HL-60/S4 (cell line): ENCODE measurements at regions not wholly inside any gene's neighbourhood (a gene's known extent, or its start where the extent isn't known, plus 50 kb on each side); places are given as distances from the start of the nearest gene placed in this dataset.

Experiments used
- in situ Hi-C: fragments of 300-500 bp; cut with MboI; formaldehyde crosslinking; loops from 2 replicates; pipeline ENCODE4 v1.14.3; 2022; ENCODE audit warnings: low sequenced_read_pairs

DNA sequence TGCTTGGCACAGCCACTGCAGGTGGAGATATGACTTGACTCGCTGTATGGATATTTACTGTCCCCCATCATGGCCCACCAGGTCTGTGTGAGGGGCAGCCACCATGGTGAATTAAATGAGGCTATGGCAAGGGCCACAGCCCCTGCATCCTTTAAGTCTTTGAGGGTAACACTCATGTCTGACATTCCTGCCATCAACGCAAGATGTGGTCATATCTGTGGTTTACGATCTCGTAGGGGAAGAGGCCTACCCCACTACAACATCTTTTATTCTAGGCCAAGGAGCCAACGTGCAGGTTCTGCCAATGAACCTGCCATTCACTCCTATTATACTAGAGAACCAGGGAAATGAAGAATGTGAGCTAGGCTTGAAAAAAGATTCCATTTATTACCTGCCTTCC lies 381.6 kb upstream of the ID2 start:
- in situ Hi-C loops = loop anchor here (25.0 kb wide), 1 partner anchor 237 kb away; no protein-coding TSS in a partner anchor

DNA sequence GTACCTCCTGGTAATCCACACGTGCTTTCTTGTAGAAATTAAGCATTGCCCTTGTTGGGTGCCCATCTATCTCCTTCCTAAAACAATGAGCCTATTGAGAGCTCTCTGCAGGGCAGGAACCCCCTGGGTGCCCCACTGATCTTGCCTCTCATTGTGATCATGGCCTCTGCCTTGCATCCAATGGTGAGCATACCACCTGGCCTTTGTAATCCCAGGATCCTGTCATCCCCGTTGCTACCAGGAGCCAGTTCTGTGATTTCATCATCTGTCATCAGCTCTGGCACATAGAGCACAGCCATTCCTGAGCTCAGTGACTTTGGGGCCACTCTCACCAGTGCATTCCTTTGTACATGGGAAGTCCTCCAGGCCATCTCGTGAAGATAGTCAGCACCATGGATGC lies 381.0 kb upstream of the ID2 start:
- in situ Hi-C loops = loop anchor here (25.0 kb wide), 1 partner anchor 236 kb away; no protein-coding TSS in a partner anchor

DNA sequence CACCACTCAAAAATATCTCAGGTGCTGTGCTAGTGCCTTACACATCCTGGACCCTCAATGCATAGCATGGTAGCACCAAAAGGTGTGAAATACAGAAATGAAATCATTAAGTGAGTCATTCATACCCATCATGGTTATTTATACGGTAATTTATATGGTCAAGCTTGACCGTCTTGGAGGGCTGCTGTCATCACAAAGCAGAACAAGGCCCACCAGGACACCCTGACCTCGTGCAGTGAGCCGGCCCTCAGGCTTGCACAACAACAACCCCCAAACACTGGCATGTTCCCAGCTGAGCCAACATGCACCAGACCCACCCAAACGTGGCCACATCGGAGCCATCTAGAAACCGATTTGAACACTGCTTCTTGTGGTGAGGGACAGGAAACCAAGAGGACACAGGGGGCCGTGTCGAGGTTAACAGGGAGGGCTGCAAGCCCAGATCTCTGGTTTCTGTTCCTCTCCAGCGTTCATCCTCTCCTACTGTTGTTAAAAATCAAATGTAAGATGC lies 378.5 kb upstream of the ID2 start:
- in situ Hi-C loops = loop anchor here (25.0 kb wide), 1 partner anchor 234 kb away; no protein-coding TSS in a partner anchor

DNA sequence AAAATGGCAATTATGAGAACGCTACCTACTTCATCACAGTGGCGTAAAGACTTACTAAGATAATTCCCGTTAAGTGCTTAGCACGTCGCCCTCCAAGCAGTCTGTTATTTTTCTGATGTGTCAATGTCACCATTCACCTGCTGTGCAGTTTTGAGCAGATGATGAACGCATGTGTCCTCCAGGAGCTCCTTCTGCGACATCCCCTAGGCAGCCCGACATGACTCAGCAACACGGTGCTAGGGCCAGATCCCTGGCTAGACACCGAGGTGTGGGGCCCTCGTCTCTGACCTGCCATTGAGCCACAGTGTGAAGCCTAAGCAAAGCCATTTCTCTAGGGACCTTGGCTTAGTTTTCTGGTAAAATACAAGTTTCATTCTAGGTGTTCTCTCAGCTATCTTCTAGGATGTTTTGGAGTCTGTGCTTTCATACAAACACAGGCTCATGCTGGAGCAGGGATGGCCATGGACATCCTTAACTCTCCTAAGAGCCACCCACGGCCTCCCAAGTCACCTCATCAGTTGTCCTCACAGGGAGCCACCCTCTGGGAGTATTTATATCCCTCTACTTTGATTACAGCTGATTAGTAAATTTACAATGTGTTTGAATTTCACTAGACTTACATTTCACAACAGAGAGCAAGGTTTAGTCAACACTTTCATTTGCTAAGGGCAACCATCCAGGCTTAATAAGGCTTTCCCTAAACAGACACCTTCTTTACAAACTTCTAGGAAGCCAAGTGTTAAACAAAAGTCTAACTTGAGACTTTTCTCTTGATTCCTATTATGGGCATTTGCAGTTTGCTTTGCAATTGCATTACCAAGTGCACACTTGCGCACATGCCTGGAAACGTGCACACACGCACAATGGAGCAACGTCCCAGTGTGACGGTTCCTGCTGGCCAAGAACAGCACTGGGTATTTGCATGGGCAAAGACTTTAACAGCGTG lies 376.8 kb upstream of the ID2 start:
- in situ Hi-C loops = loop anchor here (25.0 kb wide), 1 partner anchor 232 kb away; no protein-coding TSS in a partner anchor

DNA sequence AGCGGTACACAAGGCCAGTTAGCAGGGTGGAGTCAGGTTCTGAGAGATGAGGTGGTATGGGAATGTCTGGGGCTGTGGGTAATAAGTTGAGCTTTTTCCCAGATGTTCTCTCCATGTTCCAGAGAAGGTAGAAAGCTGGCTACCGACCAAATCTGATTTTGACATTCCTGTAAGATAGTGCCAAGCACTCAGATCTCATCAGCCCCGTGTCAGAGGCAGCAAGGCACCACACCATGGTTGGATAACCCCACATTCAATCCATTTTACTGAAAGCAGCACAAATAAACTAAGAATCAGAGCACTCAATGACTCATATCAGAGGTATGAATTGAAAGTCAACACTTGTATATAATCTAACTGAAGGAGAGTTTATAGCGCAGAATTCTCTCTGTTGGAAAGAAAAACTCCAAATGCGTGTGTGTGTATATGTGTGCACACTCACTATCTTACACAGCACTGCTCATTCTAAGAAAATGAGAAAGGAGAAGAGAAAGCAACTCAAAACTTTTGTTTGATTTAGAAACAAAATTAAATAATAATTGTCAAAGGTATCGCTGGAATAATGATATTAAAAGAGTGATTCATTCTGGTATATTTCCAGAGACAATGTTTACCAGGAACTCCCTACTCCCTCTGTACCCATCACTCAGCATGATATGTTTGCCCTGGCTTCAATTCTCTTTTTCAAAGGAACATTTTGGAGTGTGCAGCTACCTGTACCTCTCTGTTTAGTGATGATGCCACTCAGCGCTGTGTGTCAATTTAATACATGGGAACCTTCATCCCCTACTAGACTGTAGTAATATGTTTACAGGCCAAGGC lies 375.1 kb upstream of the ID2 start:
- in situ Hi-C loops = loop anchor here (25.0 kb wide), 1 partner anchor 231 kb away; no protein-coding TSS in a partner anchor

DNA sequence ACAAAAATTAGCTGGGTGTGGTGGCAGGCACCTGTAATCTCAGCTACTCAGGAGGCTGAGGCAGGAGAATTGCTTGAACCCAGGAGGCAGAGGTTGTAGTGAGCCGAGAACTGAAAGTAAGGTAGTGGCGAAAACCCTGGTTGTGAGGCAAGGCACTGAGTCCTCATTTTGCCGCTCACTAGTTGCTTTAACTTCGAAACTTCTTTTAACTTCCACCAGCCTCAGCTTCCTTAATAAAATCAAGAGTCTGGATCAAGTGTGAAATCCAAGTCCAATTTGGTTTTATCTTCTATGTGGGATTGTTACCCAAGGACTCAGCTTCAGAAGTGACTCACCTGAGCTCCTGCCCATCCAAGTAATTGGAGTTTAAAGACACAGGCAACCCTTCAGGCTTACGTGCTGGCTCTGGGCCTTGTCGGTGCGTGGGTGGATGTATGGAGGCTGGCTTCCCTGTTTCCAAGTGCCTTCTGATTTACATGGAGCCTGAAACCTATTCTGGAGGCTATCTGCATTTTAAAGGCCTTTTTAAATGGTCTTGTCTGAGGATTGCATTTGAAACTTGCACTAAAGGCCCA lies 374.2 kb upstream of the ID2 start:
- in situ Hi-C loops = loop anchor here (25.0 kb wide), 1 partner anchor 230 kb away; no protein-coding TSS in a partner anchor

DNA sequence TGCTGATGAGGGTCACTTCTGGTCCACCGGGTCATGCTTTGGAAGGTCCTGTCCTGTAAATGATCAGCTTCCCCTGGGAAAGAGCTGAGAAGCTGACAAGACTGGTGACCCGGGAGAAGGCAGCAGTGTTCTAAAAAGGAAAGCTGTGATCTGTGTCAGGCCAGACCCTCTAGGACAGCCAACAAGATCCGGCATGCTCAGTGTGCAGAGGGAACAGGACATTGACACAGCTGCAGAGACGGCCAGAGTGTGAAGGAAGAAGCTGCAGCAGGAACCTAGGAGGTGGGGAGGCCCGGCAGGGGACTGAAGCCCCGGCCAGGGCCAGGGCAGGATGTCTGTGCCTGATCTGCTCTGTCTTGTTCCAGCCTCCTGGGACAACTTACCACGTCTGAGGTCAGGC lies 372.7 kb upstream of the ID2 start:
- in situ Hi-C loops = loop anchor here (25.0 kb wide), 1 partner anchor 228 kb away; no protein-coding TSS in a partner anchor

DNA sequence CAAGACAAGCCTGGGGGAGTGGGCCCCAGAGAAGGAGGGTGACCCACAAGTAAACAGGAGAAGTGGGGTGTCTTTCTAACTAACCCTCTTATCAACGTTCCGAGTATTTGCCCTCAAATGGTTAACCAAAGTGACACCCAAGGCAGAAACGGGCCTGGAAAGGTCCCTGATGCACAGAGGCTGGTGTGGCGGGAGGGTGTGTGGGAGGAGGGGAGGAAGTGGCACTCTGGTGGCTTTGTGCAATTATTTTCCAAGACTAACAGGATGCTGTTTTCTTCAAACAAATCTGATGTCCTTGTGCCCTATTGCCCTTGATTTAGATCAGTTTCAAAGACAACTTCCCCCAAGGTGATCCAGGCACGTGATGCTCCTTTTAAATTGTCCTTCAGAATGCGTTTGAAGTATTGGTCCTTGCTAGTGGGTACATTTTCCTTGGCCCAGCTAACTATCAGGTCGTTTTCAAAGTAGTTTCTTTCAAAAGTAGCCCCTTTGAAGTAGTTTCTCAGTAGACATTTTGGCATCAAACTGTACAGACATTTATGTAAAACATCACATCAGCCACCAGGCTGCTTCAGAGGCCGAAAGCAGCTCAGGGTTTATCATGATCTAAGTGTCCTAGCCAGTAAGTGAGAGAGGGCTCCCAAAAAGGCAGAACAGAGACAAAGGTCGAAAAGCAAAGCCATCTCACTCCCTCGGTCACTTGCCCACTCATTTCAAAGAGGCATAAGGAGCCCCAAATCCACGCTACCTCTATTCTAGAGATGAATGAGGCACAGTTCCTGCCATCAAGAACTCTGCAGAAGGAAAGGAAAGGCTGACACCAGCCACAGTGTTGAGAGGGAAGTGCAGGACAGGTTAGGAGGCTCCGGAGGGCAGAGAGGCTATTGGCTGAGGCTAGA lies 371.1 kb upstream of the ID2 start:
- in situ Hi-C loops = loop anchor here (25.0 kb wide), 1 partner anchor 226 kb away; no protein-coding TSS in a partner anchor

DNA sequence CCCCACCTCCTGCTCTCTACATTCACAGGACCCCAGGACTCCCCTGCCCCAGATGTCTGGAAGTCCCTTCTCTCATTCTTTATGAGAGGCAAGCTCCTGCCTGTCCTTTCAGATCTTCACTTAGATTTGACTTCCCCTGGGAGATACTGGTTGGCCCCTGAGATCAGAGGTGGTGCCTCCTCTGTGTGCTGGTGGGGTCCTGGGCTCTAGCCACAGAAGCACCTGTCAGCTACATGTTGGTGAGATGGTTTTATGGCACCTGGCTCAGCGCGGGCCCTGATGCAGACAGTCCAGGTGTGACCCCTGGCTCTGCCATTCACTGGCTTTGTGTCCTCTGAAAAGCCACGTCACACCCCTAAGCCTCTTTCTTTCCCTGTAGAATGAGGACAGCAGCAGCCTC lies 369.6 kb upstream of the ID2 start:
- in situ Hi-C loops = loop anchor here (25.0 kb wide), 1 partner anchor 225 kb away; no protein-coding TSS in a partner anchor

DNA sequence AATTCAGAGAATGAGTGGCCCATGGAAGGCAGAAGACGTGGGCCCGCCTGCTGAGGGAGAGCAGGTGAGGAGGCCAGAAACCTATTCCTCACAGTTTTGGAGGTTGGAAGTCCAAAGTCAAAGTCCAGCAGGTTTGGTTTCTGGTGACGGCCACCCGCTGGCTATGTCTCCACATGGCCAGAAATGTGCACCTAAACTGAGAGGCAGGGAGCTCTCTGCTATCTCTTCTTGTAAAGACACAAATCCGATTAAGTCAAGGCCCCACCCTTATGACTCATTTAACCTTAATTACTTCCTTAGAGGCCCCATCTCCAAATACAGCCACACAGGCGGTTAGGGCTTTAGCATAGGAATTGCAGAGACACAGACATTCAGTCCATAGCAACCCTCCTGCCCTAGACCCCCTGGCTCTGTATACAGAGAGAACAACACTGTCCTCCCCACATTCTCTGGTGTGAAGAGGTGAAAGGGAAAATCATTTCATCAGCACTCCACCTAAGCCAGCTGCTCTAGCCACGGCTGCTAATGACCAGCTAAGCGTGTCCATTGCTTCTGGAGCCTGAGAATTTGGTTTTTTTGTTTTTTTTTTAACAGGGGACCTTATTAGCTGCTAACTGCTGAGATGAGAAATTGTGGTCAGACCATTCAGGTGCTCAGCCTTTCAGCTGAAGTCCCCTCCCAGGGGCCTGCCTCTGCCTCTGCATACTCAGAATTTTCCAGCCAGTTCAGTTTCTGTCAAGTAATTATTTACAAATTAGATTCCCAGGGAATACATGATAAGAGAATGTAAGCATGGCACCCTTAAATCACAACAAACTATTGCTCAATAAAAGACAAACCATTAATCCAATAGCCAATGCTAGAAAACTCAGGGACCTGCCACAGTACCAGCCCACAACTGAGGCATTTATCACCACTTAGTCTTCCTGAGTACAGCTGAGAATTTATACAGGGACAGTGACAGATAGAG lies 368.7 kb upstream of the ID2 start:
- in situ Hi-C loops = loop anchor here (25.0 kb wide), 1 partner anchor 224 kb away; no protein-coding TSS in a partner anchor

DNA sequence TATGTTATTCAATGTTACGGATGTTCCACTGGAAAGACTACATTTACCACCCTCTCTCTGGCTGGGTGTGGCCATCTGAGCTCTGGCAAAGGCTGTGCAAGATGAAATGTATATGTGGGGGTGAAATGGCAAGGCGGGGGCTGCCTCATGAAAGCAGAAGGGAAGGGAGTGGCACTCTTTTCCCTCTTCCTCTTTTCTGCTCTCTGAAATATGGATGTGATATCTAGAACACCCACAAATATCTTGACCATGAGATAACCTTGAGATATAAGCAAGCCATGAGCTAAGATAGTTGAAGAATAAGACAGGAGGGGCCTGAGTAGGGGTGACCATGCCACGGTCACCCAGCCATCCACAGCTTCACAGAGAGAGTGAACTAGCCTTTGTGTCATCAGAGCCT lies 367.8 kb upstream of the ID2 start:
- in situ Hi-C loops = loop anchor here (25.0 kb wide), 1 partner anchor 223 kb away; no protein-coding TSS in a partner anchor

DNA sequence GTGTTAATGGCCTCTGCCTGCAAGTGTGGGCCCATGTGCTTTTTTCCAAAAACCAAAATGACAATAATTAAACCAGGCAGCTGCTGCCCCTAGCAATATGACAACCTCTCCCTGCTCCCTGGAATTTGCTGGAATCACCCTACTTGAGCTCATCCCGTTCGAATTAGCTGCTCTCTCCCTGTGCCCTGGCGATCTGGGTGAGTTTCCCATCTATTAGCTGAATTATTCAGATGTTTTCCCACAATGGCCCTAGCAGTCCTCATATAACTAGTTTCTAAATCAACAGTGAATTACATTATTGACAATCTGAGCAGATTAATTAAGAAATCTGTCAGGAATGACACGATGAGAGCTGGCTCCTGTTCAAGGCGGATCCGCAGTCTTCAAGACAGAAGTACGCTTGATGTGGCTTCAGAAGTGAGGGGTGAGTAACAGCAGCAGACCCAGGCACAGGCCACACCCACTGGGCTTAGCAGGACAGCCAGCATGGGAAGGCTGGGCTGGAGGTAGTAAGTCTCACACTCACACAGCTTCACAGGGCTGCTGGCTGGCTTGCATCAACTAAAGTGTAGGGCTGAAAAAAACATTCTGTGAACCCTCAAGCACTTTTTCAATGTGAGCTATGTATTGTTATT lies 366.2 kb upstream of the ID2 start:
- in situ Hi-C loops = loop anchor here (25.0 kb wide), 1 partner anchor 222 kb away; no protein-coding TSS in a partner anchor

DNA sequence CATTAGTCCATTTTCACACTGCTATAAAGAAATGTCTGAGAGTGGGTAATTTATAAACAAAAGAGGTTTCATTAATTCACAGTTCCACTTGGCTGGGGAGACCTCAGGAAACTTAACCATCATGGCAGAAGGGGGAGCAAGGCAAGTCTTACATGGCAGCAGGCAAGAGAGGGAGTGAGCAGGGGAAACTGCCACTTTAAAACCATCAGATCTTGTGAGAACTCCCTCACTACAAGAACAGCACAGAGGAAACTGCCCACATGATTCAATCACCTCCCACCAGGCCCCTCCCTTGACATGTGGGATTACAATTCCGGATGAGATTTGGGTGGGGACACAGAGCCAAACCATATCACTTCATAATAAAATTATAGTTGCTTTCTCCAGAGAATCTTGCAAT lies 365.5 kb upstream of the ID2 start:
- in situ Hi-C loops = loop anchor here (25.0 kb wide), 1 partner anchor 221 kb away; no protein-coding TSS in a partner anchor

DNA sequence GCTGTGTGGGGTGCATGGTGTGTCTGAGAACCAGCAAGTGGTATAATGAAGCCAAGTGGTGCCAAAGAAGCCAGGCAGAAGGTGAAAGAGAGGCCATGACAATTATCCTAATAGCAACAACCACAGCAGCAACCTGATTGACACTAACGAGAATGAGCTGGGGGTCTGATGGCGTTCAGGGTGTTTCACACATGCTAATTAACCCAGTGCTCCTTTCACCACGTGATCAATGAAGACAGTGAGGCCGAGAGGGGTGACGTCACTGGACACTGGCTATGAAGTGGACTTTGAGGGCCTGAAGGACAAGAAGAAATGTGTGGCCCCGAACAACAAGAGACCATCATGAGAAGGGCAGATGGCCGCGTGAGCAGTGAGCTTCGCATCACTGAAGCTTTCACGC lies 364.4 kb upstream of the ID2 start:
- in situ Hi-C loops = loop anchor here (25.0 kb wide), 1 partner anchor 220 kb away; no protein-coding TSS in a partner anchor

DNA sequence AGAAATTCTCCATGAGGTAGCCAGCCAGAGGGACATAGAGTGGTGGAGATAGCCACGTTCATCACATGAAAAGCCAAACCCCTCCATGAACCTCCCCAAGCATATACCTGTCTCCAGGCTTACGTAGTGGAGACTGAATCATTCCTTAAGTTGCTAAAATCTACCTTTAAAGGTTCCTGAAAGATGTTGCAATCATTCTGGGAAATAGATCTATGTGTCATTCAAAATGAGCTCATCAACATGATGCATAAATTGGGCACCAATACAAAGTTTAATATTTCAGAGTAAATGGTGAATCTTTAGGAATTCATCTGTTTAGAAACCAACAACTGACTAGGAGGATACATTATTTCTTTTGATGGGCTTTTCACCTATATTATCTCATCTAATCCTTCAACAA lies 362.6 kb upstream of the ID2 start:
- in situ Hi-C loops = loop anchor here (25.0 kb wide), 1 partner anchor 218 kb away; no protein-coding TSS in a partner anchor

DNA sequence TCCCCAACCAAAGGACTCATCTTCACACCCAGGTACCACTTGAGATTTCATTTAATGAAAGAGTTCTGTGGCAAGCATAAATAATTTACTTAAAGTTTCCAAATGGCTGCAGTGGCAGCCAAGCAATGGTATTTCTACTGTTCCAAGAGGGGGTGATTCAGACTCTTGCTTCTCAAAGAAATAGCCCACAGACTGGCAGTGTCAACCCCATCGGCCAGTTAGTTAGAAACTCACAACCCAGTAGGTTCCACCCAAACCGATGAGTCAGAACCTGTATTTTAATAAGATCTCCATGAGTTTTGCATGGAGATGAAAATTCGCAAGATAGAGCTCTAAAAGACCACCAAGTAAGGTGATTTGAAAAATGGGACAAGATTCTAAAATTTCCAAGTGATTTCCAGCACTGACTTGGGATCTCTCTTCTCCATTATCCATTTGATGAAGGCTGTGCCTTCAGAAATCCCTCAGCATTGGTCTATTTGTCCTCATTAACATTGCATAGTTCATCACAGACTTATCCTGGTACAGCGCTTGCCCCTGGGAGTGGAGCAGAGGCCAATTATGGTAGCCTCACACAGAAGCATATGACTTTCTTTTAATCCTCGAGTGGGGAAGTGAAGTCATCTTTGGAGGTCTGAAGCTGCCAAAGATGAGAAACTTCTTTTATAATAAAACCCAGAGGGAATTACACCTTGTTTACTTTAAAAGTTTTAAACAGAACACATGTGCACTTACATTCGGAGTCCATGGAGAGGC lies 361.4 kb upstream of the ID2 start:
- in situ Hi-C loops = loop anchor here (25.0 kb wide), 1 partner anchor 217 kb away; no protein-coding TSS in a partner anchor

DNA sequence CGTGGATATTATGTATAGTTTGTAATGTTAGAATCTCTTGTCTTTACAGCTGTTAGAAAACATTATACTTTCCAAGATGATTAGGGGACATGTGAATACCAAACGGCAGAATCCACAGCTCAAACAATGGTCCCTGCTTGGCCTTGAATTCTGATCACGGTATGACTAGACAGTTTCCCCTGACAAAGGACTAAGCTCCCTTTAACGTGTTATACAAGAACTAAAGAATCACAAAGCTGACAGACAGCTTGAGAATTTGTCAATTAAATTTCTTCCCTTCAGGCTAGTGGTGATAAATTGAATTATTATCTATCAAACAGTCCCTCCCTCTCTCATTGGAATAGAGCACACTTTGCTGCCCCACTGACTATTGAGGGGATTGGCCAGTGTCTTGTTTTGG lies 359.2 kb upstream of the ID2 start:
- in situ Hi-C loops = loop anchor here (25.0 kb wide), 1 partner anchor 215 kb away; no protein-coding TSS in a partner anchor
